MCF 10A (cell line): ENCODE measurements at regions not wholly inside any gene's neighbourhood (a gene's known extent, or its start where the extent isn't known, plus 50 kb on each side); places are given as distances from the start of the nearest gene placed in this dataset.

Source experiments
- BruUV-seq: library from RNA; stranded (reverse); fragments of 400-500 nt; replicated peaks from 2 replicates; lab custom pipeline; 2021; lab: Mats Ljungman, UMichigan
- CTCF ChIA-PET: fragments of 300-600 bp; sonication (Branson Sonifier 250); formaldehyde crosslinking; extraction: SDS; loops from one replicate; lab custom pipeline; 2021; ENCODE audit warnings: antibody characterized with exemption, inconsistent platforms; lab: Yijun Ruan, JAX
- POLR2A ChIA-PET: fragments of 300-600, 350-650 bp; sonication (Branson Sonifier 250); formaldehyde crosslinking; extraction: SDS; loops from one replicate; lab custom pipeline; 2020; ENCODE audit warnings: antibody characterized with exemption, inconsistent platforms; lab: Yijun Ruan, JAX
- DNase-seq: peaks from one replicate; pipeline ENCODE4 v3.0.0-alpha.2; 2018; ENCODE audit not compliant: unreplicated experiment
- H3K27ac Mint-ChIP-seq: one replicate; pipeline ENCODE4 v1.8.0; 2022; ENCODE audit warnings: mild to moderate bottlenecking, low read depth, mixed read lengths; ENCODE audit not compliant: unreplicated experiment
- H3K27me3 Mint-ChIP-seq: one replicate; pipeline ENCODE4 v1.8.0; 2022; ENCODE audit warnings: mixed read lengths; ENCODE audit not compliant: insufficient read depth, unreplicated experiment
- H3K36me3 Mint-ChIP-seq: one replicate; pipeline ENCODE4 v1.8.0; 2022; ENCODE audit warnings: mild to moderate bottlenecking, moderate library complexity, mixed read lengths; ENCODE audit not compliant: insufficient read depth, unreplicated experiment
- H3K4me1 Mint-ChIP-seq: one replicate; pipeline ENCODE4 v1.8.0; 2022; ENCODE audit warnings: mixed read lengths; ENCODE audit not compliant: insufficient read depth, unreplicated experiment
- H3K4me3 Mint-ChIP-seq: one replicate; pipeline ENCODE4 v1.8.0; 2022; ENCODE audit warnings: mild to moderate bottlenecking, moderate library complexity, mixed read lengths; ENCODE audit not compliant: unreplicated experiment
- H3K9me3 Mint-ChIP-seq: one replicate; pipeline ENCODE4 v1.8.0; 2022; ENCODE audit warnings: mixed read lengths; ENCODE audit not compliant: unreplicated experiment
- CTCF ChIP-seq: fragments of 200-600 bp; IDR thresholded peaks from one replicate; pipeline ENCODE4 v1.8.0; 2022; ENCODE audit warnings: antibody characterized with exemption, mild to moderate bottlenecking; ENCODE audit not compliant: unreplicated experiment
- intact Hi-C: fragments of 100-400 bp; cut with micrococcal nuclease; formaldehyde crosslinking; loops from 2 replicates; pipeline ENCODE4 v1.14.1; 2022

GRCh38 chr5:88094906-88095496 lies 173.6 kb downstream of the TMEM161B start:
- BruUV-seq, result no TSS peak
- no peak for DNase-seq
- H3K27ac Mint-ChIP-seq, result no peak overlapping the region
- TF ChIP-seq CTCF, result no peak
- ChIA-PET CTCF (no interaction called here), POLR2A (no interaction called here)
- H3K27me3 Mint-ChIP-seq, result peaks cover 18% of the 10 kb centered on the region
- H3K4me3 Mint-ChIP-seq, result no peak overlapping the region
- intact Hi-C loops, result no loop called here
- no peaks in the 10 kb centered on the region for H3K9me3 Mint-ChIP-seq
- H3K36me3 Mint-ChIP-seq, result no peaks in the 10 kb centered on the region
- no peaks in the 10 kb centered on the region for H3K4me1 Mint-ChIP-seq

GRCh38 chr5:88094403-88094802 lies 174.2 kb downstream of the TMEM161B start:
- TF ChIP-seq CTCF, result no peak
- no peak overlapping the region for H3K27ac Mint-ChIP-seq

GRCh38 chr5:88093765-88094164 lies 174.9 kb downstream of the TMEM161B start:
- intact Hi-C loops, result no loop called here
- Mint-ChIP-seq H3K27ac (no peak overlapping the region), H3K36me3 (no peaks in the 10 kb centered on the region), H3K4me3 (no peak overlapping the region), H3K27me3 (peaks cover 31% of the 10 kb centered on the region), H3K9me3 (no peaks in the 10 kb centered on the region), H3K4me1 (no peaks in the 10 kb centered on the region)
- TF ChIP-seq CTCF, result no peak
- CTCF ChIA-PET, result no interaction called here
- BruUV-seq, result no TSS peak
- DNase-seq, result no peak
- POLR2A ChIA-PET, result no interaction called here

More at GRCh38 chr5:88094403-88094802, 174.2 kb downstream of the TMEM161B start:
- DNase-seq, result no peak
- Mint-ChIP-seq H3K4me3 (no peak overlapping the region), H3K4me1 (no peaks in the 10 kb centered on the region), H3K27me3 (peaks cover 24% of the 10 kb centered on the region), H3K9me3 (no peaks in the 10 kb centered on the region), H3K36me3 (no peaks in the 10 kb centered on the region)
- ChIA-PET POLR2A (no interaction called here), CTCF (no interaction called here)
- BruUV-seq, result no TSS peak
- intact Hi-C loops, result no loop called here

GRCh38 chr5:88092958-88093605 lies 175.6 kb downstream of the TMEM161B start:
- Mint-ChIP-seq H3K27ac (no peak overlapping the region), H3K27me3 (peaks cover 38% of the 10 kb centered on the region), H3K36me3 (no peaks in the 10 kb centered on the region), H3K9me3 (no peaks in the 10 kb centered on the region), H3K4me1 (no peaks in the 10 kb centered on the region), H3K4me3 (no peak overlapping the region)
- no TSS peak for BruUV-seq
- TF ChIP-seq CTCF, result no peak
- POLR2A ChIA-PET, result no interaction called here
- intact Hi-C loops, result no loop called here
- CTCF ChIA-PET, result no interaction called here
- DNase-seq, result no peak
